Left lung (tissue), 4 donors: ENCODE measurements at regions not wholly inside any gene's neighbourhood (a gene's known extent, or its start where the extent isn't known, plus 50 kb on each side); places are given as distances from the start of the nearest gene placed in this dataset.
A peak's percentile ranks its signal among the peaks of the same experiment; 100 is the strongest.

Experiments used
- ATAC-seq: fragments of 200-7000 bp; cut with Tn5 transposase; one replicate; pipeline ENCODE4 v1.9.1; 2020; ENCODE audit warnings: moderate library complexity
- DNase-seq, 4 donors: peaks; one replicate each; pipeline ENCODE4 v3.0.0-alpha.2; 2013 to 2020
- H3K27ac ChIP-seq, 2 donors: fragments of 200-600 bp; sonication (generic) in 1 of 2; one replicate each; pipeline versions ENCODE4 v1.5.0 to v1.8.0; 2020 to 2021
- H3K27me3 ChIP-seq, 2 donors: fragments of 200-600 bp; sonication (generic) in 1 of 2; one replicate each; pipeline versions ENCODE4 v1.5.0 to v1.8.0; 2020 to 2021
- H3K36me3 ChIP-seq, 2 donors: fragments of 200-600 bp; sonication (generic) in 1 of 2; one replicate each; pipeline versions ENCODE4 v1.5.0 to v1.8.0; 2020 to 2021
- H3K4me1 ChIP-seq, 2 donors: fragments of 200-600 bp; one replicate each; pipeline ENCODE4 v1.8.0; 2021
- H3K4me3 ChIP-seq, 2 donors: fragments of 200-600 bp; sonication (generic) in 1 of 2; one replicate each; pipeline versions ENCODE4 v1.5.0 to v1.8.0; 2020 to 2021; ENCODE audit warnings: mild to moderate bottlenecking in 1 of 2
- H3K9me3 ChIP-seq, 2 donors: fragments of 200-600 bp; sonication (generic) in 1 of 2; one replicate each; pipeline versions ENCODE4 v1.5.0 to v1.8.0; 2020 to 2021
- CTCF ChIP-seq, 2 donors: fragments of 200-600 bp; sonication (generic) in 1 of 2; IDR thresholded peaks; one replicate each; pipeline versions ENCODE4 v1.5.0 to v1.8.0; 2021; ENCODE audit warnings: antibody characterized with exemption in 2 of 2
- intact Hi-C, 2 donors: fragments of 100-400 bp; cut with DNase I; formaldehyde crosslinking; loops; one replicate each; pipeline versions ENCODE4 v1.11.2 to v1.14.2; 2022
- donor health status: DM: no; HTN: yes; CAD: no.
- donor health status: DM: no; HTN: no; CAD: no.

GRCh38 chr18:53649621-53650020 is 574.8 kb downstream of the MBD2 start:
- no peaks in the 10 kb centered on the region for H3K36me3 ChIP-seq
- H3K4me3 ChIP-seq, result no peak overlapping the region
- H3K4me1 ChIP-seq, result no peaks in the 10 kb centered on the region
- TF ChIP-seq CTCF (IDR thresholded peaks at IDR 0.05), result no peak
- ATAC-seq (no peak), DNase-seq (no peak)
- intact Hi-C loops, result no loop called here
- H3K27me3 ChIP-seq, result no peaks in the 10 kb centered on the region
- no peaks in the 10 kb centered on the region for H3K9me3 ChIP-seq
- H3K27ac ChIP-seq, result no peak overlapping the region

GRCh38 chr18:53644799-53645471 is 579.5 kb downstream of the MBD2 start:
- peaks cover 0 to 10% of the 10 kb centered on the region in 2 donors for H3K9me3 ChIP-seq
- no peak for DNase-seq
- no peaks in the 10 kb centered on the region for H3K4me1 ChIP-seq
- intact Hi-C loops, result no loop called here
- no peak overlapping the region for H3K27ac ChIP-seq
- no peaks in the 10 kb centered on the region for H3K27me3 ChIP-seq
- no peak for ATAC-seq
- H3K36me3 ChIP-seq, result no peaks in the 10 kb centered on the region
- no peak for TF ChIP-seq CTCF (IDR thresholded peaks at IDR 0.05)
- no peak overlapping the region for H3K4me3 ChIP-seq

GRCh38 chr18:53639687-53640086 is 584.8 kb downstream of the MBD2 start:
- Histone ChIP-seq H3K4me1 (no peaks in the 10 kb centered on the region), H3K9me3 (peaks cover 0 to 22% of the 10 kb centered on the region in 2 donors), H3K36me3 (no peaks in the 10 kb centered on the region), H3K27ac (no peak overlapping the region), H3K27me3 (no peaks in the 10 kb centered on the region), H3K4me3 (no peak overlapping the region)
- ATAC-seq, result no peak
- DNase-seq, result no peak
- TF ChIP-seq CTCF (IDR thresholded peaks at IDR 0.05), result no peak
- intact Hi-C loops, result no loop called here

- no peaks in the 10 kb centered on the region for H3K4me1 ChIP-seq
- no peak for TF ChIP-seq CTCF (IDR thresholded peaks at IDR 0.05)
- H3K27me3 ChIP-seq, result no peaks in the 10 kb centered on the region
- H3K9me3 ChIP-seq, result peaks cover 0 to 16% of the 10 kb centered on the region in 2 donors
- H3K36me3 ChIP-seq, result no peaks in the 10 kb centered on the region
- intact Hi-C loops, result no loop called here
- H3K27ac ChIP-seq, result no peak overlapping the region
- ATAC-seq (no peak), DNase-seq (no peak)
- H3K4me3 ChIP-seq, result no peak overlapping the region
Measured at GRCh38 chr18:53629337-53629736, 595.1 kb downstream of the MBD2 start.

- Histone ChIP-seq H3K9me3 (no peaks in the 10 kb centered on the region), H3K36me3 (no peaks in the 10 kb centered on the region), H3K27ac (no peak overlapping the region), H3K4me3 (no peak overlapping the region), H3K4me1 (no peaks in the 10 kb centered on the region), H3K27me3 (no peaks in the 10 kb centered on the region)
- TF ChIP-seq CTCF (IDR thresholded peaks at IDR 0.05), result no peak
- intact Hi-C loops, result no loop called here
- DNase-seq (peak in 1 of 4 donors; percentile 67), ATAC-seq (no peak)
Measured at GRCh38 chr18:53625997-53626599, 598.4 kb downstream of the MBD2 start.
